GM12892 (cell line): ENCODE measurements at regions not wholly inside any gene's neighbourhood (a gene's known extent, or its start where the extent isn't known, plus 50 kb on each side); places are given as distances from the start of the nearest gene placed in this dataset.

ENCODE experiments used
- POLR2A ChIP-seq: IDR thresholded peaks from 2 replicates; pipeline ENCODE4 v1.6.1; 2011; ENCODE audit warnings: low read depth, low read length, control low read depth
- TAF1 ChIP-seq: IDR thresholded peaks from 2 replicates; pipeline ENCODE4 v1.6.1; 2011; ENCODE audit warnings: low read depth, mild to moderate bottlenecking, control low read depth, low read length, borderline replicate concordance

DNA sequence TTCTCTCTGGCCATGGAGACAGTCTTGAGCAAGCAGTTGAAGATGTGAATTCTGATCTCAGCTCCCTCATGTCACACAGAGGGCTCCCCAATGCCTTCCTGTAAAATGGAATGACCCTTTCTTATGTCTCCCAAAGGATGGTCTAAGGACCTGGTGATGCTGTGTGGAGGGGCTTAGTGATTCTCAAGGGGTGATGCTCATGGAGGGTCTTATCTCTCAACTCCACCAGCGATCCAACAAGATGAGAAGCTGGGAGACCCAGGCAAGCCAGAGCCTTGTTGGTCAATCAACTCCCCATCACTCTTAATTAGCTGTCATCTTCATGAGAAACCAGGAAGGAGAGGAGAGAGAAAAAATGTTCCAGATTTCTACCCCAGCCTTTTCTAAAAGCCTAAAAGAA, 78.0 kb upstream of the SORCS3 start:
- no peak for TF ChIP-seq POLR2A
- TF ChIP-seq TAF1, result no peak
